HL-60 (cell line): ENCODE measurements at regions not wholly inside any gene's neighbourhood (a gene's known extent, or its start where the extent isn't known, plus 50 kb on each side); places are given as distances from the start of the nearest gene placed in this dataset.

Experiments used
- CTCF ChIP-seq: IDR thresholded peaks from one replicate; pipeline ENCODE4 v1.5.1; 2011; ENCODE audit warnings: low read length, control low read depth, inconsistent platforms; ENCODE audit not compliant: insufficient read depth
- POLR2AphosphoS5 ChIP-seq: IDR thresholded peaks from 2 replicates; pipeline ENCODE4 v1.6.1; 2012; ENCODE audit warnings: low read depth

GRCh38 chr13:32938907-32939306 lies 77.3 kb upstream of the KL start:
- TF ChIP-seq CTCF: no peak
- TF ChIP-seq POLR2AphosphoS5: no peak
